RPMI7951 (cell line): ENCODE measurements at regions not wholly inside any gene's neighbourhood (a gene's known extent, or its start where the extent isn't known, plus 50 kb on each side); places are given as distances from the start of the nearest gene placed in this dataset.

Experiments used
- DNase-seq: peaks from one replicate; pipeline ENCODE4 v3.0.0-alpha.2; 2012; ENCODE audit warnings: low read depth

GRCh38 chr5:146254223-146254622, 50.8 kb downstream of the RBM27 start:
- DNase-seq, result no peak

GRCh38 chr5:146273109-146273508, 65.5 kb upstream of the POU4F3 start:
- DNase-seq, result no peak

- DNase-seq, result peak; percentile 82
Observed at GRCh38 chr5:146283344-146283761, 55.3 kb upstream of the POU4F3 start.

- no peak for DNase-seq
Observed at GRCh38 chr5:146284016-146284415, 54.6 kb upstream of the POU4F3 start.
